ENCODE measurements at regions not wholly inside any gene's neighbourhood (a gene's known extent, or its start where the extent isn't known, plus 50 kb on each side); places are given as distances from the start of the nearest gene placed in this dataset.
A peak's percentile ranks its signal among the peaks of the same experiment; 100 is the strongest.

- no peak for DNase-seq (ENCODE audit: low spot score)
These were observed 801.9 kb downstream of the QKI start for GRCh38 chr6:164216368-164216767.

GRCh38 chr6:164214066-164214465 lies 799.5 kb downstream of the QKI start:
- DNase-seq (ENCODE audit: low spot score), result no peak

- no peak for DNase-seq (ENCODE audit: low spot score)
These were observed 796.7 kb downstream of the QKI start for GRCh38 chr6:164211254-164211653.

- DNase-seq (ENCODE audit: low spot score), result no peak
These were observed 796.3 kb downstream of the QKI start for GRCh38 chr6:164210783-164211182.

- DNase-seq (ENCODE audit: low spot score), result no peak
These were observed 795.8 kb downstream of the QKI start for GRCh38 chr6:164210323-164210722.

GRCh38 chr6:164208371-164208770 lies 793.9 kb downstream of the QKI start:
- DNase-seq (ENCODE audit: low spot score), result no peak

GRCh38 chr6:164206807-164207423 lies 792.4 kb downstream of the QKI start:
- DNase-seq (ENCODE audit: low spot score), result no peak

GRCh38 chr6:164200071-164200470 lies 785.6 kb downstream of the QKI start:
- peak; percentile 25 for DNase-seq (ENCODE audit: low spot score)

- DNase-seq (ENCODE audit: low spot score), result no peak
These were observed 781.4 kb downstream of the QKI start for GRCh38 chr6:164195942-164196281.

GRCh38 chr6:164195278-164195941 lies 780.9 kb downstream of the QKI start:
- no peak for DNase-seq (ENCODE audit: low spot score)

- no peak for DNase-seq (ENCODE audit: low spot score)
These were observed 774.3 kb downstream of the QKI start for GRCh38 chr6:164188861-164189260.

GRCh38 chr6:164185471-164185871 lies 771.0 kb downstream of the QKI start:
- DNase-seq (ENCODE audit: low spot score), result no peak

- DNase-seq (ENCODE audit: low spot score), result no peak
These were observed 769.9 kb downstream of the QKI start for GRCh38 chr6:164184410-164184809.

- DNase-seq (ENCODE audit: low spot score), result no peak
These were observed 769.1 kb downstream of the QKI start for GRCh38 chr6:164183556-164184123.

GRCh38 chr6:164178679-164179332 lies 764.3 kb downstream of the QKI start:
- no peak for DNase-seq (ENCODE audit: low spot score)

- no peak for DNase-seq (ENCODE audit: low spot score)
These were observed 754.8 kb downstream of the QKI start for GRCh38 chr6:164169355-164169754.

GRCh38 chr6:164168595-164168994 lies 754.1 kb downstream of the QKI start:
- no peak for DNase-seq (ENCODE audit: low spot score)

GRCh38 chr6:164167873-164168405 lies 753.4 kb downstream of the QKI start:
- no peak for DNase-seq (ENCODE audit: low spot score)

GRCh38 chr6:164166996-164167395 lies 752.5 kb downstream of the QKI start:
- no peak for DNase-seq (ENCODE audit: low spot score)

- no peak for DNase-seq (ENCODE audit: low spot score)
These were observed 752.0 kb downstream of the QKI start for GRCh38 chr6:164166515-164166914.

- no peak for DNase-seq (ENCODE audit: low spot score)
These were observed 750.4 kb downstream of the QKI start for GRCh38 chr6:164164876-164165275.

- no peak for DNase-seq (ENCODE audit: low spot score)
These were observed 748.7 kb downstream of the QKI start for GRCh38 chr6:164163239-164163638.

GRCh38 chr6:164159061-164159460 lies 744.5 kb downstream of the QKI start:
- no peak for DNase-seq (ENCODE audit: low spot score)

Measured in COLO829 (cell line).